K562 (cell line): ENCODE measurements at regions not wholly inside any gene's neighbourhood (a gene's known extent, or its start where the extent isn't known, plus 50 kb on each side); places are given as distances from the start of the nearest gene placed in this dataset.
A peak's percentile ranks its signal among the peaks of the same experiment; 100 is the strongest.

Experiments used
- BACH1 ChIP-seq: fragments of 200-800 bp; sonication (Bioruptor generic); IDR thresholded peaks from 2 replicates; pipeline ENCODE4 v1.6.1; 2016; ENCODE audit warnings: missing genetic modification characterization, missing compliant biosample characterization
- BRCA1 ChIP-seq, 2 experiments: fragments of 450-650 bp in 1 of 2; sonication (generic) in 1 of 2; formaldehyde crosslinking in 1 of 2; IDR thresholded peaks; 2 replicates each; pipeline versions ENCODE4 v1.5.0 to v1.6.1; 2017 to 2020; ENCODE audit warnings: mild to moderate bottlenecking in 1 of 2, missing genetic modification reagents in 1 of 2
- CBFA2T2 ChIP-seq: fragments of 450-650 bp; conservative IDR thresholded peaks from 2 replicates; pipeline ENCODE4 v1.6.1; 2017; ENCODE audit warnings: mild to moderate bottlenecking
- CTBP1 ChIP-seq: fragments of 450-650 bp; IDR thresholded peaks from 2 replicates; pipeline ENCODE4 v1.6.1; 2016; ENCODE audit warnings: borderline replicate concordance
- DACH1 ChIP-seq: fragments of 450-650 bp; IDR thresholded peaks from 2 replicates; pipeline ENCODE4 v1.6.1; 2018; ENCODE audit not compliant: partially characterized antibody
- EP400 ChIP-seq: fragments of 450-650 bp; IDR thresholded peaks from 2 replicates; pipeline ENCODE4 v1.6.1; 2017; ENCODE audit warnings: antibody characterized with exemption, mild to moderate bottlenecking, moderate library complexity
- GABPB2 ChIP-seq: fragments of 250-450 bp; sonication (Bioruptor Pico); conservative IDR thresholded peaks from 2 replicates; pipeline ENCODE4 v1.5.1; 2021; ENCODE audit warnings: mild to moderate bottlenecking
- GATA2 ChIP-seq: sonication (generic); formaldehyde crosslinking; IDR thresholded peaks from 2 replicates; pipeline ENCODE4 v1.4.0; 2020; ENCODE audit warnings: mild to moderate bottlenecking, missing genetic modification reagents
- HNRNPUL1 ChIP-seq: fragments of 200-400 bp; formaldehyde crosslinking; IDR thresholded peaks from 2 replicates; pipeline ENCODE4 v1.6.1; 2017; ENCODE audit warnings: low read length
- IRF2 ChIP-seq: sonication (generic); formaldehyde crosslinking; IDR thresholded peaks from 2 replicates; pipeline ENCODE4 v1.8.1; 2022; ENCODE audit warnings: mild to moderate bottlenecking, missing genetic modification reagents
- KAT7 ChIP-seq: sonication (generic); formaldehyde crosslinking; IDR thresholded peaks from 2 replicates; pipeline ENCODE4 v1.8.0; 2022; ENCODE audit warnings: missing genetic modification reagents, mild to moderate bottlenecking, borderline replicate concordance
- MCM5 ChIP-seq: fragments of 450-650 bp; IDR thresholded peaks from 2 replicates; pipeline ENCODE4 v1.6.1; 2016; ENCODE audit warnings: low read depth
- MTA2 ChIP-seq: fragments of 450-650 bp; IDR thresholded peaks from 2 replicates; pipeline ENCODE4 v1.6.1; 2016; ENCODE audit warnings: low read depth
- NCOR1 ChIP-seq: fragments of 450-650 bp; IDR thresholded peaks from 2 replicates; pipeline ENCODE4 v1.6.1; 2016; ENCODE audit warnings: mild to moderate bottlenecking, moderate library complexity
- POLR2AphosphoS5 ChIP-seq: IDR thresholded peaks from 2 replicates; pipeline ENCODE4 v1.6.1; 2011; ENCODE audit warnings: mild to moderate bottlenecking, low read depth, low read length, moderate library complexity; ENCODE audit not compliant: control insufficient read depth, insufficient read depth
- RFX1 ChIP-seq: fragments of 450-650 bp; IDR thresholded peaks from 2 replicates; pipeline ENCODE4 v1.6.1; 2016; ENCODE audit warnings: mild to moderate bottlenecking, moderate library complexity
- SMAD3 ChIP-seq: fragments of 450-650 bp; formaldehyde crosslinking; conservative IDR thresholded peaks from 2 replicates; pipeline ENCODE4 v1.4.0; 2020; ENCODE audit warnings: mild to moderate bottlenecking
- SOX6 ChIP-seq: fragments of 450-650 bp; IDR thresholded peaks from 2 replicates; pipeline ENCODE4 v1.6.1; 2014; ENCODE audit warnings: mild to moderate bottlenecking
- SPI1 ChIP-seq: IDR thresholded peaks from 2 replicates; pipeline ENCODE4 v1.6.1; 2011; ENCODE audit warnings: low read depth, low read length, control low read depth, borderline replicate concordance
- STAT5A ChIP-seq: IDR thresholded peaks from 2 replicates; pipeline ENCODE4 v1.6.1; 2012; ENCODE audit warnings: low read length, inconsistent platforms, borderline replicate concordance
- TSC22D4 ChIP-seq: fragments of 450-650 bp; IDR thresholded peaks from 2 replicates; pipeline ENCODE4 v1.6.1; 2016; ENCODE audit warnings: missing genetic modification characterization, missing biosample characterization, control low read depth
- ZNF12 ChIP-seq: sonication (generic); formaldehyde crosslinking; IDR thresholded peaks from 2 replicates; pipeline ENCODE4 v1.4.0; 2020; ENCODE audit warnings: mild to moderate bottlenecking, missing genetic modification reagents
- ZNF165 ChIP-seq: fragments of 250-450 bp; sonication (Bioruptor Pico); IDR thresholded peaks from 2 replicates; pipeline ENCODE4 v1.4.0; 2020; ENCODE audit warnings: borderline replicate concordance
- ZNF24 ChIP-seq: fragments of 450-650 bp; IDR thresholded peaks from 2 replicates; pipeline ENCODE4 v1.6.1; 2016
- ZNF407 ChIP-seq: fragments of 450-650 bp; IDR thresholded peaks from 2 replicates; pipeline ENCODE4 v1.6.1; 2016; ENCODE audit warnings: low read depth
- ZNF766 ChIP-seq: fragments of 200-800 bp; sonication (Bioruptor generic); conservative IDR thresholded peaks from 2 replicates; pipeline ENCODE4 v1.6.1; 2016; ENCODE audit warnings: missing genetic modification characterization, missing compliant biosample characterization
- ZSCAN32 ChIP-seq: fragments of 450-650 bp; formaldehyde crosslinking; IDR thresholded peaks from 2 replicates; pipeline ENCODE4 v1.4.0; 2020; ENCODE audit warnings: mild to moderate bottlenecking, moderate library complexity

GRCh38 chr15:95972041-95972553, 358.4 kb upstream of the NR2F2 start (continued):
- TF ChIP-seq EP400 (no peak), MCM5 (no peak), BACH1 (tag) (no peak), STAT5A (peak; percentile 39; the same call in 1 of the 2 replicates), ZNF766 (CRISPR knock-in tag) (no peak), TSC22D4 (tag) (no peak), SOX6 (no peak), ZNF24 (no peak), GABPB2 (CRISPR knock-in tag) (no peak), DACH1 (peak; percentile 23), SMAD3 (no peak), RFX1 (no peak), CBFA2T2 (peak; percentile 74), HNRNPUL1 (no peak), KAT7 (CRISPR knock-in tag) (no peak), ZNF407 (no peak), MTA2 (peak; percentile 58), POLR2AphosphoS5 (peak; percentile 60), IRF2 (no peak), GATA2 (CRISPR knock-in tag) (peak; percentile 81), CTBP1 (no peak), ZNF12 (CRISPR knock-in tag) (no peak), ZSCAN32 (CRISPR knock-in tag) (no peak), SPI1 (peak; percentile 28; the same call in 1 of the 2 replicates), BRCA1 (IDR thresholded peaks at IDR 0.05) (no peak), BRCA1 (CRISPR knock-in tag; IDR thresholded peaks at IDR 0.05) (no peak), ZNF165 (CRISPR knock-in tag) (no peak), NCOR1 (peak; percentile 64)
